ENCODE measurements at regions not wholly inside any gene's neighbourhood (a gene's known extent, or its start where the extent isn't known, plus 50 kb on each side); places are given as distances from the start of the nearest gene placed in this dataset.

- TF ChIP-seq EZH2phosphoT487 (IDR thresholded peaks at IDR 0.05; ENCODE audit: insufficient read depth, low read depth) (no peak), EZH2 (IDR thresholded peaks at IDR 0.05; ENCODE audit: insufficient read depth, poor library complexity, severe bottlenecking) (no peak)
Measured at GRCh38 chr15:35279811-35280210, 194.7 kb upstream of the NANOGP8 start.

Data from GM23248 (cell line).